HCT116 (cell line): ENCODE measurements at regions not wholly inside any gene's neighbourhood (a gene's known extent, or its start where the extent isn't known, plus 50 kb on each side); places are given as distances from the start of the nearest gene placed in this dataset.
"Not testable (repeated sequence)": the region's sequence is repeated elsewhere in the genome, so short reads cannot be mapped to it uniquely, and the experiment has no call there.

Source experiments
- CTCF ChIP-seq, 3 experiments: fragments of 200-600 bp in 1 of 3; sonication (generic) in 1 of 3; IDR thresholded peaks in 2 of 3; conservative IDR thresholded peaks in 1 of 3; 2 replicates each; pipeline ENCODE4 v1.5.1; 2012 to 2017; ENCODE audit warnings: low read depth in 2 of 3, low read length in 2 of 3, antibody characterized with exemption in 1 of 3, borderline replicate concordance in 1 of 3, control low read depth in 1 of 3, mild to moderate bottlenecking in 1 of 3, mixed read lengths in 1 of 3, mixed run types in 1 of 3, moderate library complexity in 1 of 3; ENCODE audit not compliant: insufficient read depth in 1 of 3
- EGR1 ChIP-seq: IDR thresholded peaks from 2 replicates; pipeline ENCODE4 v1.6.1; 2012; ENCODE audit warnings: low read depth
- EZH2 ChIP-seq: fragments of 200-600 bp; sonication (generic); IDR thresholded peaks from 2 replicates; pipeline ENCODE4 v1.6.1; 2017; ENCODE audit warnings: antibody characterized with exemption, mixed run types
- FOSL1 ChIP-seq: IDR thresholded peaks from 2 replicates; pipeline ENCODE4 v1.6.1; 2012; ENCODE audit warnings: low read depth
- POLR2A ChIP-seq: IDR thresholded peaks from 2 replicates; pipeline ENCODE4 v1.7.0; 2011; ENCODE audit warnings: borderline replicate concordance; ENCODE audit not compliant: insufficient read depth, insufficient read length; ENCODE audit errors: extremely low read depth
- TCF7L2 ChIP-seq: IDR thresholded peaks from 2 replicates; pipeline ENCODE4 v1.7.0; 2011; ENCODE audit warnings: borderline replicate concordance, inconsistent platforms; ENCODE audit not compliant: insufficient read depth, insufficient read length; ENCODE audit errors: extremely low read depth
- ZNF274 ChIP-seq: fragments of 200-500 bp; sonication (Bioruptor generic); IDR thresholded peaks from 2 replicates; pipeline ENCODE4 v1.6.1; 2014; ENCODE audit warnings: mild to moderate bottlenecking, low read depth, low read length, inconsistent platforms

GRCh38 chr1:121036792-121037191, 147.2 kb downstream of the PPIAL4A start:
- not testable (repeated sequence) for TF ChIP-seq FOSL1; POLR2A; ZNF274; EZH2; TCF7L2; EGR1; CTCF (IDR thresholded peaks at IDR 0.05 in 2 of 3, conservative IDR thresholded peaks at IDR 0.05 in 1 of 3; ENCODE audit: borderline replicate concordance in 1 of 3, insufficient read depth in 1 of 3, low read depth in 2 of 3, low read length in 2 of 3)
